ENCODE measurements at regions not wholly inside any gene's neighbourhood (a gene's known extent, or its start where the extent isn't known, plus 50 kb on each side); places are given as distances from the start of the nearest gene placed in this dataset.
A peak's percentile ranks its signal among the peaks of the same experiment; 100 is the strongest.

DNA sequence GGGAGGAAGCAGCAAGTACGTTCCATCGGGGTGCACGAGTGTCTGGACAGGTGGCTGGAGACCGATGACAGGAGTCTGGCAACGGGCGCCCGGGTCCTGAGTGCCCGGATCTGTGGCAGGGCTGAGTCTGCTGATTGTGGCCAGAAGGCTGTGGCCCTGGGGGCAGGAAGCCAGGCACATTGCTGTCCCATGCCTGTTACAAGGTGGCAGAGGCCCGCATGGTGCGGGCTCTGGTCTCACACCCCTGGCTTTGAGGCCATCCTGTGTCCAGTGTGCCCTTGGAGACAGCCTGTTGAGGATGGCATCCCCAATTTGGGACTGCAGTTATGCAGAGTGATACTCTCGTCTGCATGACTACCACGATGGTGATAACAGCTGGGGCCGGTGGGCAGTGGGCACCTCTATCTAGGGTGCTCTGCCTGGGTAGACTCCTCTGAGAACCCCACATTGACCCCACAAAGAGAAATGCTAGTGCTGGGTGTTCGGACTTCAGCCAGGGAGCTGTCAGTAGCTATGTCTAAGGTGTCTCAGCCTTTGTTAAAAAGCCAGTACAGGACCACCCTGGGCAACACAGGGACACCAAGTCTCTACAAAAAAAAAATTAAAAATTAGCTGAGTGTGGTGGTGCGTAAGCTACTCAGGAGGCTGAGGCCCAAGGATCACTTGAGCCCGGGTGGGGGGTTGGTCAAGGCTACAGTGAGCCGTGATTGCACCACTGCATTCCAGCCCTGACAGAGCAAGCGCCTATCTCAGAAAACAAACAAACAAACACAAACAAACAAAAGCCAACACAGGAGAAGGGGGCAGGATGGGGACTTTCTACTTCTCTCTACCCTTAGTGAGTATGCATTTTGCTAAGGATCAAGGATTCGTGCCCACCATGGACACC, 88.3 kb downstream of the RHOB start:
- Histone ChIP-seq H3K4me3 (ENCODE audit: low read depth, low read length) (no peak overlapping the region), H3K27ac (ENCODE audit: low read depth, low read length) (no peak overlapping the region), H3K36me3 (ENCODE audit: control insufficient read depth, insufficient read depth, low read length) (no peaks in the 10 kb centered on the region), H3K9ac (ENCODE audit: low read depth, low read length) (no peak overlapping the region), H3K4me1 (ENCODE audit: control insufficient read depth, insufficient read depth, low read length) (peaks cover 34% of the 10 kb centered on the region), H3K9me3 (ENCODE audit: control insufficient read depth, insufficient read depth, low read length) (no peaks in the 10 kb centered on the region), H3K27me3 (ENCODE audit: control insufficient read depth, insufficient read depth, low read length) (no peaks in the 10 kb centered on the region; the same call in 1 of the 2 replicates)

DNA sequence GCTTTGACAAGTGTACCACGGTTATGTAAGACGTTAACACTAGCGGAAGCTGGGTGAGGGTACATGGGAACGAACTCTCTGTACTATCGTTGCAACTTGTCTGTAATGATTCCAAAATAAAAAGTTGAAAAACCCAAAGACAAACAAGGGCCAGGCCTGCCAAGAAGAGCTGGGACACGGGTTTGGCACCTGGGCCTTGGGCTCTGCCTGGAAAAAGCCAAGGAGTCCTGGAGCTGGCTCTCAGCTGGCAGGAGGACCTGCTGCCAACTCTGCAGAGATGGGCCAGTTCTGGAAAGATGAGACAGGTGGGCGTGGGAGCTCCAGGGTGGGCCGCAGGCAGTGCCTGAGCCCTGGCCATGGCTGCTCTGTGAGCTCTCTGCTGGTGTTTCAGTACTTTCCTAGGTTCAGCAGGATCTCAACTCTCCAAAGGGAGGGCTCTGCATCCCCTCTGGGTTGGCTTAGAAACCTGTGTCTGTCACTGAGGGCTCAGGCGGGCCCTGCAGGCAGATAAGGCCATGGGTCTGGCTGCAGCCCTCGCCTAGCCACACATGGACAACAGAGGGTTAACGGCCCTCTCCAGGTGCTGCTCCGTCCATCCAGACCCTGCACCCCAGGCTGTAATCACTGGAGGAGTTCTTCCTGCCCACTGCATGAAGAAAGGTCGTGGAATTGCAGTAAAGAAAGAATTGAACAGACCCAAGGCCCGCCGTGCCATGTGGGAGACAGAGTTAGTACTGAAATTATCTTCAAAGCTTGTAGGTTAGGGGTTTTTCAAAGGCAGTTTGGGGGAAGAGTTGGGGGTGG, 89.9 kb downstream of the RHOB start:
- Histone ChIP-seq H3K9ac (ENCODE audit: low read depth, low read length) (no peak overlapping the region), H3K9me3 (ENCODE audit: control insufficient read depth, insufficient read depth, low read length) (no peaks in the 10 kb centered on the region), H3K27me3 (ENCODE audit: control insufficient read depth, insufficient read depth, low read length) (no peaks in the 10 kb centered on the region; the same call in 1 of the 2 replicates), H3K4me3 (ENCODE audit: low read depth, low read length) (no peak overlapping the region), H3K36me3 (ENCODE audit: control insufficient read depth, insufficient read depth, low read length) (no peaks in the 10 kb centered on the region), H3K4me1 (ENCODE audit: control insufficient read depth, insufficient read depth, low read length) (peaks cover 30% of the 10 kb centered on the region), H3K27ac (ENCODE audit: low read depth, low read length) (peak overlapping the region; percentile 36)

DNA sequence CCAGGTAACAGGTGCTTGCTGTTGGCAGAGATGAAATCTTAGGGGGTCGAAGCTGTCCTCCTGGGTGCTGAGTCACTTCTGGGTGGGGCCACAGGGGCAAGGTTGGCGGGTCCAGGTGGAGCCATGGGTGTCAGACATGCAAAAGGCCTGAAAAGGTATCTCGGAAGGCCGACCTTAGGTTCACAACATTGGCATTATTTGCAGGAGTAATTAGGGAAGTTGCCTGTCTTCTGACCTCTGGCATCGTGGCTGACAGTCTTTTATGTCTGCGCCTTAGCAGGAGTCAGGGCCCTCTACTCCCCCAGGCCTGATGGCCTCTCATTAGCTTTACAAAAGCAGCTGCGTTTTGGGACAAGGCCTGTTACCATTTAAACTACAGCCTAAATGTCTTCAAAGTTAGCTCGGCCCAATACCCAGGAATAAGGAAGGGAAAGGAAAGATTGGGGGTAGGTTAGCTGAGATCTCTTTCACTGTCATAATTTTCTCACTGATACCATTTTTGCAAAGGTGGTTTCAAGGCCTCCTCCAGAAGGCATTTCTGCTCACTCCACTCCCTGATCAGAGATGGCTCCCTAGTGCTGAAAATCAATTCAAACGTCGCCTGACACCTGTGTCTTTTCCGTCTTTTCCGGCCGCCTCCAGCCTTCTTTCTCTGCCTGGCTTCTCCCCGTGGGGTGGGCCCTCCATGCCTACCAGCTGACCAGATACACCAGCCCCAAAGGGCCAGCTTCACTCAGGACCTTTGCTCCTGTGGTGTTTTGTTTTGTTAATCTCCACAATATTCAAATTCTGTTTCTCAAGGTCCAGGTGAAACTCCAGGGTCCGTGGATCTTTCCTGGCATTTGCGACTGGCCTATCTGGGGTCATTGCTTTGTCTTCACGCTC, 90.8 kb downstream of the RHOB start:
- Histone ChIP-seq H3K9me3 (ENCODE audit: control insufficient read depth, insufficient read depth, low read length) (no peaks in the 10 kb centered on the region), H3K4me3 (ENCODE audit: low read depth, low read length) (no peak overlapping the region), H3K4me1 (ENCODE audit: control insufficient read depth, insufficient read depth, low read length) (peaks cover 30% of the 10 kb centered on the region), H3K36me3 (ENCODE audit: control insufficient read depth, insufficient read depth, low read length) (no peaks in the 10 kb centered on the region), H3K27me3 (ENCODE audit: control insufficient read depth, insufficient read depth, low read length) (no peaks in the 10 kb centered on the region; the same call in 1 of the 2 replicates), H3K9ac (ENCODE audit: low read depth, low read length) (no peak overlapping the region), H3K27ac (ENCODE audit: low read depth, low read length) (peak overlapping the region; percentile 25)

DNA sequence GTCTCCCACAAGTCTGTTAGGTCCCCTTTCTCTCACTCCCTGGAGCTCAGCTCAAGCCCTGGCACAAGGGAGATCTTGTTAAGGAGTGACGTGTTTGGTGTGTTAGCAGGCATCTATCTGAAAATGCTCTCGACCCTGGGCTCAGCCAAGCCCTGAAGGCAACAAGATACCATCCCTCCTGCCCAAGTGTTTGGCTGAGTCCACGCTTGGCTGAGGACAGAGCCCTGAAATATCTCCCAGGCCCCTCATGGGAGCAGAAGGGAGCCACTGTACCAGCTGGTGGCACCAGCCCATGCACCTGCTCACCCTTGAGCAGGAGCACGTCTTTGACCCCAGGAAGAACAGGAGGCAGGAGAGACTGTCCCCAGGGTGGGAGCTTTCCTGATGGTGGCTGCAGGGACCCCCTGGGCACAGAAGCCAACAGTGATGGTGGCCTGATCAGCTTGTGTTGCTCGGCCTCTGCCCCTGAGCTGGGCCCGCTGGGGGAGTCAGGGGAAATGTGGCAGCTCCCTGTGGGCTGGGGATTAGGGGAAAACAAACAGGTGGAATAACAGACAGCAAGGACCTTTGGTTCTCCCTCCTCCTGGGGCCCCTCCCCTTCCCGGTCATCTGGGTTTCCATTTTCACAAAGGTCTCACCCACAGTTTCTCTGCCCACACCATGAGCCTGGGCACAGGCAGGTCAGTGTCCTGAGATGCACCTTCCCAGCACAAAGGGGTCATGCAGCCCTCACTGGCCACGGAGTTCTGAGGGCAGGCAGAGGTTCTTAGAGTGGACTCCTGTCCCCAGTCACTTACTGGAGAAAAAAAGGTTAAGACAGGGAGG, 91.6 kb downstream of the RHOB start:
- Histone ChIP-seq H3K27me3 (ENCODE audit: control insufficient read depth, insufficient read depth, low read length) (no peaks in the 10 kb centered on the region; the same call in 1 of the 2 replicates), H3K9me3 (ENCODE audit: control insufficient read depth, insufficient read depth, low read length) (no peaks in the 10 kb centered on the region), H3K9ac (ENCODE audit: low read depth, low read length) (no peak overlapping the region), H3K36me3 (ENCODE audit: control insufficient read depth, insufficient read depth, low read length) (no peaks in the 10 kb centered on the region), H3K4me1 (ENCODE audit: control insufficient read depth, insufficient read depth, low read length) (peaks cover 30% of the 10 kb centered on the region), H3K27ac (ENCODE audit: low read depth, low read length) (peak overlapping the region; percentile 25), H3K4me3 (ENCODE audit: low read depth, low read length) (no peak overlapping the region)

DNA sequence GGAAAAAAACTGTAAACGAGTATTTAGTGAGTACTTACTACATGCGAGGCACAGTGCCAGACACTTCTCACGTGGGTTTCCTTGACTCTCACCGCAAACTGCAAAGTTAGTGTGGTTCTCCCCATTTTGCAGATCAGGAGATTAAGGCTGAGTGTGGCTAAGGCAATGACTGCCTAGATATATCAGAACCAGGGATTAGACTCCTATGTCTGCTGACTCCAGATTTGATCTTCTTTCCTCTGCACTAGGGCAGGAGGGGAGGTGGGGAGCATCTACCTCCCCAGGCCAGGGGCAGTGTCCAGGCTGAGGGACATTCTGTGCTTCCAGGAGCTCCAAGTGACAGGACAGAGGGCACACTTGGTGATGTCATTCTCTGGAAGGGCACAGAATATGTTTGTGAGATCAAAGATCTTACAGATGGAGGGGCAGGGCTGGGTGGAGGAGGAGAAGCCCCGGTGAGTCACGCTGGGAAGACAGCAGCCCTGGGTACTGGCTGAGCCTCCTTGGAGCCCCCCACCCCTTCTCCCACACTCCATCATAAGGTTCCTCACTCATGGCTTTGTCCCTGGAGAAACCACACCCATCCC, 92.4 kb downstream of the RHOB start:
- no peak overlapping the region for H3K4me3 ChIP-seq (ENCODE audit: low read depth, low read length)
- H3K27me3 ChIP-seq (ENCODE audit: control insufficient read depth, insufficient read depth, low read length), result no peaks in the 10 kb centered on the region; the same call in 1 of the 2 replicates
- H3K27ac ChIP-seq (ENCODE audit: low read depth, low read length), result no peak overlapping the region
- no peak overlapping the region for H3K9ac ChIP-seq (ENCODE audit: low read depth, low read length)
- no peaks in the 10 kb centered on the region for H3K9me3 ChIP-seq (ENCODE audit: control insufficient read depth, insufficient read depth, low read length)
- H3K4me1 ChIP-seq (ENCODE audit: control insufficient read depth, insufficient read depth, low read length), result peaks cover 30% of the 10 kb centered on the region
- no peaks in the 10 kb centered on the region for H3K36me3 ChIP-seq (ENCODE audit: control insufficient read depth, insufficient read depth, low read length)

DNA sequence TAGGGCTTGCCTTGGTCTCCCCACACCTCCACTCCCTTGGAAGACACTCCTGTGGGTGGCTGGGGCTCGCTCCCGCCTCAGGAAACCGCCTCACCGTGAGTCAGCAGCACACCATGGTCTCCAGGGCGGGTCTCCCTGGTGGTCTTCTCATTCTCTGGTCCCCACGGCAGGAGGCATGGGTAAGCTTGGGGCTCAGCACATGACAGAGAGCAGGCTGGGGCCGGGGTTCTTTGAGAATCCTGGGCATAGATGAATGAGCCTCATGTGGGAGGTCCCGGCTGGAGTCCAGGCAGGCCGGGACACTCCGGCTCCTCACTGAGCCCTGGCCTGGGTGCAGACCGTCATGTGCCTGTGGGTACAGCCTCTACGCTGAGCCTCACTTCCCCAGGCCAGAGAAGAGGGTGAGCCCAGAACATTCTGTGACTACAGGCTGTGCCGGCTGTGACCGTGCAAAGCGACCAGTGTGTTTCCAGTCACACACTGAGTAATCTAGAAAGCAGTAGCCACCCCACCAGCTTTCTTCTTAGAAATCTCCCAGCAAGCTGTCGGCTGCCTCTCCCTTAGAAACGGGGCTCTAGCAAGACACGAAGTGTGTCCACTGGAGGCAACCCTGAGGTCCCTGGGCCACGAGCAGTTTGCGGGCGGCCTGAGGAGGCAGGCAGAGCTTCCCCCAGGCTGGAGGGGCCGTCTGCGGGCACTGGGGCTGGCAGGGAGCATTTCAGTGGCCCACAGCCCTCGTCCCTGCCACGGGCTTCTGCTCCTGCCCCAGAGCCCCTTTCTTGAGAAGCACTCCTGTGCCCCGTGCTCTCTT, 93.1 kb downstream of the RHOB start:
- no peaks in the 10 kb centered on the region; the same call in 1 of the 2 replicates for H3K27me3 ChIP-seq (ENCODE audit: control insufficient read depth, insufficient read depth, low read length)
- no peak overlapping the region for H3K9ac ChIP-seq (ENCODE audit: low read depth, low read length)
- H3K4me1 ChIP-seq (ENCODE audit: control insufficient read depth, insufficient read depth, low read length), result peaks cover 30% of the 10 kb centered on the region
- H3K9me3 ChIP-seq (ENCODE audit: control insufficient read depth, insufficient read depth, low read length), result no peaks in the 10 kb centered on the region
- no peak overlapping the region for H3K27ac ChIP-seq (ENCODE audit: low read depth, low read length)
- no peaks in the 10 kb centered on the region for H3K36me3 ChIP-seq (ENCODE audit: control insufficient read depth, insufficient read depth, low read length)
- no peak overlapping the region for H3K4me3 ChIP-seq (ENCODE audit: low read depth, low read length)

DNA sequence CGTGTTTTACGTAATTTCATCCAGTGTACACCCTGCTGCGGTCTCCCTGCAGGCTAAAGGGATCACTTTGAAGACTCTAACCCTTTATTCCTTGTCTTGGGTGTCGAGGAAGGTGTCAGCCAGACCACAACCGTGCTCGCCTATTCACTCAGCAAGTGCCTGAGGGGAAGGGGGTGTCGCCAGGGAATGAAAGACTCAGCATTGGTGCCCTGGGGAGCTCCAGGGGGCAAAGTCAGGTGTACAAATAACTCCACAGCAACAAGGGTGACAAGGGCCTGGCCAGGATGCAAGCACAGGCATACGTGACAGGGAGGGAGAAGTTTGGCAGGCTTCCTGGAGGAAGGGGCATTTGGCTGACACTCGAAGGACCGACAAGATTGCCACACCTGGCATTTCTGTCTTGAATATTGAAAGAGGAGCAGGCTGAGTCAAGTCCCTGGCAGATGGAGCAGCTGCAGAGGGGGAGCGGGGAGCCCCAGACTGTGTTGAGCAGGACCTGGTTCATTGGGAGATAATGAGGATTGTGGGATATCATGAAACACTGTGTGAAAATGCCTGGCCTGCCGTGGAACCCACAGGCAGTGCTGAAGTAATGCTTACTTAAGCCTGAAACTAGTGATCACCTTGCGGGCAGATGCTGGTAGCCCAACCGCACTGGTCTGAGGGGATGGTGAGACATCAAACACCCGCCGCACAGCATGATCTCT, 93.9 kb downstream of the RHOB start:
- Histone ChIP-seq H3K4me3 (ENCODE audit: low read depth, low read length) (no peak overlapping the region), H3K36me3 (ENCODE audit: control insufficient read depth, insufficient read depth, low read length) (no peaks in the 10 kb centered on the region), H3K27me3 (ENCODE audit: control insufficient read depth, insufficient read depth, low read length) (no peaks in the 10 kb centered on the region; the same call in 1 of the 2 replicates), H3K9me3 (ENCODE audit: control insufficient read depth, insufficient read depth, low read length) (no peaks in the 10 kb centered on the region), H3K27ac (ENCODE audit: low read depth, low read length) (no peak overlapping the region), H3K4me1 (ENCODE audit: control insufficient read depth, insufficient read depth, low read length) (peaks cover 28% of the 10 kb centered on the region), H3K9ac (ENCODE audit: low read depth, low read length) (no peak overlapping the region)

DNA sequence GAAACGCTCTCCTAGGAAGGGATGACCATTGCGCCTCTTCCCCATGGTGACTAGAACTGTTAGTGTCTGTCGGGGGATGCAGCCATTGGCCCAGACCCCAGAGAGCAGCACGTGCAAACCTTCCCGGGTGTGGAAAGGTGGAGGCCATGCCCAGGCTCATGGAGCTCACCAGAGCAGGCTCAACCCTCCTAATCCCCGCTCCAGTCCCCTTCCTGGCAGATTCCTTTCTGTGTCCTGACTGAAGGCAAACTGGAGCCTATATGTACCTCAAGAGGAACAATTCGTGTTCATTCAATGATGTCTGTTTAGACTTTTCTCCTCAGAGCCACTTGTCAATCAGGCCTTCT, 94.4 kb downstream of the RHOB start:
- no peaks in the 10 kb centered on the region for H3K36me3 ChIP-seq (ENCODE audit: control insufficient read depth, insufficient read depth, low read length)
- H3K9me3 ChIP-seq (ENCODE audit: control insufficient read depth, insufficient read depth, low read length), result no peaks in the 10 kb centered on the region
- peaks cover 27% of the 10 kb centered on the region for H3K4me1 ChIP-seq (ENCODE audit: control insufficient read depth, insufficient read depth, low read length)
- H3K9ac ChIP-seq (ENCODE audit: low read depth, low read length), result no peak overlapping the region
- H3K27ac ChIP-seq (ENCODE audit: low read depth, low read length), result no peak overlapping the region
- no peaks in the 10 kb centered on the region; the same call in 1 of the 2 replicates for H3K27me3 ChIP-seq (ENCODE audit: control insufficient read depth, insufficient read depth, low read length)
- H3K4me3 ChIP-seq (ENCODE audit: low read depth, low read length), result no peak overlapping the region

DNA sequence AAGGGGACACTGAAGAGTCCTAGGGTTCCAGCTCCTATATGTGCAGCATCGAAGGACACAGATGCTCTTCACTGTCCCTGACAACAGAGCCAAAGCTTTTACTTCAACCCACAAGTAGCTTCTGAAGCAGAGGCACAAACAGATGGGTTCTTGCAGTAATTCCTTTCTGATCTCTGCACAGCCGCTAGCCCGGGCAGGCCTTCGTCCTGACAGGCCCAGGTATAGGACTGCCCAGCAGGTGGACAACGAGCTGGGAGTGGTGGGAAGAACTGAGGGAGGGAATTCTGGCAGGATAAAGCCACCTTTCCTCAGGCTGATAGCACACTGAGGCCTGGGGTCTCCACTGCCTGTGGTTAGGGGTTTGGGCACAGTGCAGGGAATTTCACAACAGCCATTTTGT, 94.8 kb downstream of the RHOB start:
- Histone ChIP-seq H3K4me3 (ENCODE audit: low read depth, low read length) (no peak overlapping the region), H3K36me3 (ENCODE audit: control insufficient read depth, insufficient read depth, low read length) (no peaks in the 10 kb centered on the region), H3K9me3 (ENCODE audit: control insufficient read depth, insufficient read depth, low read length) (no peaks in the 10 kb centered on the region), H3K4me1 (ENCODE audit: control insufficient read depth, insufficient read depth, low read length) (peaks cover 23% of the 10 kb centered on the region), H3K27ac (ENCODE audit: low read depth, low read length) (no peak overlapping the region), H3K9ac (ENCODE audit: low read depth, low read length) (no peak overlapping the region), H3K27me3 (ENCODE audit: control insufficient read depth, insufficient read depth, low read length) (no peaks in the 10 kb centered on the region; the same call in 1 of the 2 replicates)
